ENCODE measurements at regions not wholly inside any gene's neighbourhood (a gene's known extent, or its start where the extent isn't known, plus 50 kb on each side); places are given as distances from the start of the nearest gene placed in this dataset.
"Not testable (repeated sequence)": the region's sequence is repeated elsewhere in the genome, so short reads cannot be mapped to it uniquely, and the experiment has no call there.

- TF ChIP-seq EGR1 (IDR thresholded peaks at IDR 0.05; ENCODE audit: borderline replicate concordance in 1 of 2, low read depth in 2 of 2, low read length in 2 of 2), result no peak
- no peak for TF ChIP-seq NR2C1 (IDR thresholded peaks at IDR 0.05)
- TF ChIP-seq BACH1 (IDR thresholded peaks at IDR 0.05; ENCODE audit: borderline replicate concordance), result no peak
- no peak for TF ChIP-seq SRF (IDR thresholded peaks at IDR 0.05; ENCODE audit: low read depth in 2 of 2, low read length in 2 of 2)
- TF ChIP-seq ATF2 (IDR thresholded peaks at IDR 0.05; ENCODE audit: low read length), result no peak
- TF ChIP-seq CHD1 (IDR thresholded peaks at IDR 0.05; ENCODE audit: low read depth, low read length), result no peak
- no peak for TF ChIP-seq YY1 (IDR thresholded peaks at IDR 0.05; ENCODE audit: low read depth, low read length)
- TF ChIP-seq NBN (IDR thresholded peaks at IDR 0.05), result no peak
- no peak for TF ChIP-seq KAT2A (conservative IDR thresholded peaks at IDR 0.05; ENCODE audit: control insufficient read depth, low read depth, low read length)
- no peak for TF ChIP-seq ATF3 (IDR thresholded peaks at IDR 0.05; ENCODE audit: borderline replicate concordance, extremely low read depth, low read depth, low read length)
- TF ChIP-seq NFIC (IDR thresholded peaks at IDR 0.05; ENCODE audit: low read depth, low read length), result no peak
- no peak for TF ChIP-seq IKZF1 (conservative IDR thresholded peaks at IDR 0.05)
- TF ChIP-seq ASH2L (IDR thresholded peaks at IDR 0.05; ENCODE audit: borderline replicate concordance, low read depth), result no peak
- no peak for TF ChIP-seq RFX5 (IDR thresholded peaks at IDR 0.05; ENCODE audit: low read depth, low read length)
- no peak for TF ChIP-seq SREBF1 (IDR thresholded peaks at IDR 0.05; ENCODE audit: low read length)
These were observed 625.7 kb upstream of the KCND2 start (continued) for GRCh38 chr7:119647286-119647685.

- SMC1A ChIA-PET (ENCODE audit: uncharacterized antibody, unreplicated experiment); H3K9ac ChIP-seq (ENCODE audit: control insufficient read depth, insufficient read depth, low read length): not testable (repeated sequence)
These were observed 624.2 kb upstream of the KCND2 start for GRCh38 chr7:119648752-119649151.

More at GRCh38 chr7:119648752-119649151, 624.2 kb upstream of the KCND2 start:
- H3K4me1 ChIP-seq (ENCODE audit: control insufficient read depth, insufficient read depth, low read length); DNase-seq (ENCODE audit: low read depth, low spot score); H3K4me2 ChIP-seq (ENCODE audit: control insufficient read depth, insufficient read depth); RAD21 ChIA-PET (ENCODE audit: unreplicated experiment); H3K36me3 ChIP-seq (ENCODE audit: control insufficient read depth in 2 of 2, insufficient read depth in 2 of 2, low read length in 1 of 2); POLR2A ChIA-PET; H2AFZ ChIP-seq (ENCODE audit: control insufficient read depth, low read depth, low read length); H3K27ac ChIP-seq (ENCODE audit: control insufficient read depth, insufficient read depth); H3K79me2 ChIP-seq (ENCODE audit: control insufficient read depth, insufficient read depth, low read length); intact Hi-C loops (cut with micrococcal nuclease; ENCODE audit: unreplicated experiment); H4K20me1 ChIP-seq (ENCODE audit: control insufficient read depth, insufficient read depth); CTCF ChIA-PET; H3K27me3 ChIP-seq (replicated peaks in 1 of 2; ENCODE audit: control insufficient read depth in 2 of 2, insufficient read depth in 2 of 2, low read length in 1 of 2); in situ Hi-C loops (cut with MboI); ATAC-seq; H3K9me3 ChIP-seq (replicated peaks; ENCODE audit: control insufficient read depth, insufficient read depth, low read length); BruUV-seq (replicated peaks); H3K4me3 ChIP-seq; FAIRE-seq: not testable (repeated sequence)
- 0% methylated on average over 3 of the region's 3 CpGs for WGBS (ENCODE audit: insufficient coverage, insufficient replicate concordance, low lambda C conversion rate, missing lambda C conversion rate)
